Neural cell (in vitro differentiated cells): ENCODE measurements at regions not wholly inside any gene's neighbourhood (a gene's known extent, or its start where the extent isn't known, plus 50 kb on each side); places are given as distances from the start of the nearest gene placed in this dataset.

Source experiments
- H2AFZ ChIP-seq: fragments of 200-600, 300-800 bp; sonication (generic), shearing (Covaris generic); 2 replicates; pipeline ENCODE4 v1.6.0; 2014; ENCODE audit warnings: low read depth, mild to moderate bottlenecking, antibody characterized with exemption, low read length, moderate library complexity
- H3F3A ChIP-seq: fragments of 200-600 bp; shearing (Covaris generic); 2 replicates; pipeline ENCODE4 v1.6.1; 2016; ENCODE audit warnings: mild to moderate bottlenecking, moderate library complexity, mixed read lengths, antibody characterized with exemption, low read length; ENCODE audit not compliant: insufficient read depth, poor library complexity, severe bottlenecking
- H3K27ac ChIP-seq: fragments of 200-600, 300-800 bp; sonication (generic), shearing (Covaris generic); 2 replicates; pipeline ENCODE4 v1.5.1; 2014; ENCODE audit warnings: mild to moderate bottlenecking, low read length, moderate library complexity
- H3K27me3 ChIP-seq: fragments of 300-800, 200-600 bp; sonication (generic), shearing (Covaris generic); 2 replicates; pipeline ENCODE4 v1.6.0; 2014; ENCODE audit warnings: mild to moderate bottlenecking, low read depth, low read length, moderate library complexity; ENCODE audit not compliant: insufficient read depth
- H3K36me3 ChIP-seq: fragments of 300-800, 200-600 bp; sonication (generic), shearing (Covaris generic); 2 replicates; pipeline ENCODE4 v1.5.1; 2014; ENCODE audit warnings: mild to moderate bottlenecking, antibody characterized with exemption, low read length, moderate library complexity; ENCODE audit not compliant: insufficient read depth
- H3K4me2 ChIP-seq: fragments of 300-800, 200-600 bp; sonication (generic), shearing (Covaris generic); 2 replicates; pipeline ENCODE4 v1.6.0; 2014; ENCODE audit warnings: mild to moderate bottlenecking, low read length
- H3K4me3 ChIP-seq: fragments of 300-800, 200-600 bp; sonication (generic), shearing (Covaris generic); 2 replicates; pipeline ENCODE4 v1.5.1; 2014; ENCODE audit warnings: mild to moderate bottlenecking, low read length, moderate library complexity
- H3K79me2 ChIP-seq: fragments of 200-600 bp; shearing (Covaris generic); replicated peaks from 2 replicates; pipeline ENCODE4 v1.6.0; 2014; ENCODE audit warnings: mild to moderate bottlenecking, low read length, moderate library complexity; ENCODE audit not compliant: insufficient read depth
- H3K9ac ChIP-seq: fragments of 300-800, 200-600 bp; sonication (generic), shearing (Covaris generic); 2 replicates; pipeline ENCODE4 v1.6.1; 2016; ENCODE audit warnings: mild to moderate bottlenecking, low read length, mixed read lengths
- H3K9me2 ChIP-seq: fragments of 200-600 bp; shearing (Covaris generic); 2 replicates; pipeline ENCODE4 v1.6.1; 2016; ENCODE audit warnings: mild to moderate bottlenecking, low read length, mixed read lengths; ENCODE audit not compliant: insufficient read depth
- H3K9me3 ChIP-seq: fragments of 200-600, 300-800 bp; sonication (generic), shearing (Covaris generic); 2 replicates; pipeline ENCODE4 v1.6.1; 2016; ENCODE audit warnings: mild to moderate bottlenecking, mixed run types, low read length, moderate library complexity, mixed read lengths
- H4K20me1 ChIP-seq: fragments of 200-600 bp; shearing (Covaris generic); 2 replicates; pipeline ENCODE4 v1.6.1; 2016; ENCODE audit warnings: mild to moderate bottlenecking, mixed run types; ENCODE audit not compliant: insufficient read depth
- EP300 ChIP-seq: fragments of 450-650 bp; conservative IDR thresholded peaks from 2 replicates; pipeline ENCODE4 v1.6.1; 2014; ENCODE audit warnings: antibody characterized with exemption, mild to moderate bottlenecking, moderate library complexity; ENCODE audit not compliant: poor library complexity, severe bottlenecking
- EZH2 ChIP-seq: fragments of 200-600, 300-800 bp; shearing (Covaris generic), sonication (generic); IDR thresholded peaks from 2 replicates; pipeline ENCODE4 v1.6.1; 2014; ENCODE audit warnings: antibody characterized with exemption, low read length, borderline replicate concordance, mild to moderate bottlenecking; ENCODE audit not compliant: insufficient read depth, poor library complexity, severe bottlenecking
- MXI1 ChIP-seq: fragments of 450-650 bp; conservative IDR thresholded peaks from 2 replicates; pipeline ENCODE4 v1.6.1; 2014; ENCODE audit warnings: antibody characterized with exemption, mild to moderate bottlenecking; ENCODE audit not compliant: poor library complexity, severe bottlenecking
- POLR2AphosphoS5 ChIP-seq: IDR thresholded peaks from 2 replicates; pipeline ENCODE4 v1.6.1; 2012
- RAD21 ChIP-seq: fragments of 450-650 bp; conservative IDR thresholded peaks from 2 replicates; pipeline ENCODE4 v1.6.1; 2014; ENCODE audit warnings: antibody characterized with exemption, mild to moderate bottlenecking, moderate library complexity
- SMC3 ChIP-seq: fragments of 450-650 bp; conservative IDR thresholded peaks from 2 replicates; pipeline ENCODE4 v1.6.1; 2014; ENCODE audit warnings: antibody characterized with exemption, mild to moderate bottlenecking, moderate library complexity; ENCODE audit not compliant: poor library complexity
- TAF1 ChIP-seq: IDR thresholded peaks from 2 replicates; pipeline ENCODE4 v1.6.1; 2012; ENCODE audit warnings: low read depth
- TF ChIP-seq, protein P1 (sequence below): fragments of 450-650 bp; IDR thresholded peaks from 2 replicates; pipeline ENCODE4 v1.5.1; 2014; ENCODE audit warnings: antibody characterized with exemption, mild to moderate bottlenecking, moderate library complexity; ENCODE audit not compliant: poor library complexity, severe bottlenecking
- TF ChIP-seq, protein P2 (sequence below): IDR thresholded peaks from 2 replicates; pipeline ENCODE4 v1.6.1; 2012; ENCODE audit warnings: borderline replicate concordance

GRCh38 chr1:91173346-91173890 is 151.6 kb upstream of the ZNF644 start:
- H3K27me3 ChIP-seq: no peaks in the 10 kb centered on the region

GRCh38 chr1:91172541-91172940 is 150.7 kb upstream of the ZNF644 start:
- Histone ChIP-seq H3K4me3 (no peak overlapping the region), H4K20me1 (no peaks in the 10 kb centered on the region), H3K9me3 (no peaks in the 10 kb centered on the region), H3F3A (no peaks in the 10 kb centered on the region), H3K36me3 (no peaks in the 10 kb centered on the region), H3K9ac (no peak overlapping the region), H3K27me3 (no peaks in the 10 kb centered on the region), H2AFZ (no peak overlapping the region), H3K79me2 (no peaks in the 10 kb centered on the region), H3K27ac (no peak overlapping the region), H3K9me2 (no peaks in the 10 kb centered on the region), H3K4me2 (no peak overlapping the region)
- TF ChIP-seq MXI1 (no peak), TAF1 (no peak), RAD21 (no peak), SMC3 (no peak), POLR2AphosphoS5 (no peak), EZH2 (no peak)
- TF ChIP-seq, protein P1, sequence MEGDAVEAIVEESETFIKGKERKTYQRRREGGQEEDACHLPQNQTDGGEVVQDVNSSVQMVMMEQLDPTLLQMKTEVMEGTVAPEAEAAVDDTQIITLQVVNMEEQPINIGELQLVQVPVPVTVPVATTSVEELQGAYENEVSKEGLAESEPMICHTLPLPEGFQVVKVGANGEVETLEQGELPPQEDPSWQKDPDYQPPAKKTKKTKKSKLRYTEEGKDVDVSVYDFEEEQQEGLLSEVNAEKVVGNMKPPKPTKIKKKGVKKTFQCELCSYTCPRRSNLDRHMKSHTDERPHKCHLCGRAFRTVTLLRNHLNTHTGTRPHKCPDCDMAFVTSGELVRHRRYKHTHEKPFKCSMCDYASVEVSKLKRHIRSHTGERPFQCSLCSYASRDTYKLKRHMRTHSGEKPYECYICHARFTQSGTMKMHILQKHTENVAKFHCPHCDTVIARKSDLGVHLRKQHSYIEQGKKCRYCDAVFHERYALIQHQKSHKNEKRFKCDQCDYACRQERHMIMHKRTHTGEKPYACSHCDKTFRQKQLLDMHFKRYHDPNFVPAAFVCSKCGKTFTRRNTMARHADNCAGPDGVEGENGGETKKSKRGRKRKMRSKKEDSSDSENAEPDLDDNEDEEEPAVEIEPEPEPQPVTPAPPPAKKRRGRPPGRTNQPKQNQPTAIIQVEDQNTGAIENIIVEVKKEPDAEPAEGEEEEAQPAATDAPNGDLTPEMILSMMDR: no peak

More at GRCh38 chr1:91173346-91173890, 151.6 kb upstream of the ZNF644 start:
- no peaks in the 10 kb centered on the region for H3K36me3 ChIP-seq
- H3K9ac ChIP-seq: no peak overlapping the region
- no peaks in the 10 kb centered on the region for H3K9me3 ChIP-seq
- no peaks in the 10 kb centered on the region for H4K20me1 ChIP-seq
- no peak overlapping the region for H3K4me3 ChIP-seq
- no peaks in the 10 kb centered on the region for H3F3A ChIP-seq
- H3K4me2 ChIP-seq: no peak overlapping the region
- no peak for TF ChIP-seq TAF1
- no peak for TF ChIP-seq SMC3
- TF ChIP-seq, protein P2, sequence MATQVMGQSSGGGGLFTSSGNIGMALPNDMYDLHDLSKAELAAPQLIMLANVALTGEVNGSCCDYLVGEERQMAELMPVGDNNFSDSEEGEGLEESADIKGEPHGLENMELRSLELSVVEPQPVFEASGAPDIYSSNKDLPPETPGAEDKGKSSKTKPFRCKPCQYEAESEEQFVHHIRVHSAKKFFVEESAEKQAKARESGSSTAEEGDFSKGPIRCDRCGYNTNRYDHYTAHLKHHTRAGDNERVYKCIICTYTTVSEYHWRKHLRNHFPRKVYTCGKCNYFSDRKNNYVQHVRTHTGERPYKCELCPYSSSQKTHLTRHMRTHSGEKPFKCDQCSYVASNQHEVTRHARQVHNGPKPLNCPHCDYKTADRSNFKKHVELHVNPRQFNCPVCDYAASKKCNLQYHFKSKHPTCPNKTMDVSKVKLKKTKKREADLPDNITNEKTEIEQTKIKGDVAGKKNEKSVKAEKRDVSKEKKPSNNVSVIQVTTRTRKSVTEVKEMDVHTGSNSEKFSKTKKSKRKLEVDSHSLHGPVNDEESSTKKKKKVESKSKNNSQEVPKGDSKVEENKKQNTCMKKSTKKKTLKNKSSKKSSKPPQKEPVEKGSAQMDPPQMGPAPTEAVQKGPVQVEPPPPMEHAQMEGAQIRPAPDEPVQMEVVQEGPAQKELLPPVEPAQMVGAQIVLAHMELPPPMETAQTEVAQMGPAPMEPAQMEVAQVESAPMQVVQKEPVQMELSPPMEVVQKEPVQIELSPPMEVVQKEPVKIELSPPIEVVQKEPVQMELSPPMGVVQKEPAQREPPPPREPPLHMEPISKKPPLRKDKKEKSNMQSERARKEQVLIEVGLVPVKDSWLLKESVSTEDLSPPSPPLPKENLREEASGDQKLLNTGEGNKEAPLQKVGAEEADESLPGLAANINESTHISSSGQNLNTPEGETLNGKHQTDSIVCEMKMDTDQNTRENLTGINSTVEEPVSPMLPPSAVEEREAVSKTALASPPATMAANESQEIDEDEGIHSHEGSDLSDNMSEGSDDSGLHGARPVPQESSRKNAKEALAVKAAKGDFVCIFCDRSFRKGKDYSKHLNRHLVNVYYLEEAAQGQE: no peak
- no peak for TF ChIP-seq EP300
- no peak for TF ChIP-seq RAD21
- no peaks in the 10 kb centered on the region for H3K9me2 ChIP-seq
- H3K27ac ChIP-seq: no peak overlapping the region
- no peak overlapping the region for H2AFZ ChIP-seq
- H3K79me2 ChIP-seq: no peaks in the 10 kb centered on the region

- Histone ChIP-seq H3K27me3 (no peaks in the 10 kb centered on the region), H2AFZ (no peak overlapping the region), H3K27ac (no peak overlapping the region), H4K20me1 (no peaks in the 10 kb centered on the region), H3K4me3 (no peak overlapping the region), H3K36me3 (no peaks in the 10 kb centered on the region), H3K9me3 (no peaks in the 10 kb centered on the region), H3F3A (no peaks in the 10 kb centered on the region), H3K79me2 (no peaks in the 10 kb centered on the region), H3K9me2 (no peaks in the 10 kb centered on the region), H3K9ac (no peak overlapping the region), H3K4me2 (no peak overlapping the region)
- TF ChIP-seq, protein P1: no peak
- no peak for TF ChIP-seq RAD21
- TF ChIP-seq TAF1: no peak
- TF ChIP-seq EP300: no peak
- no peak for TF ChIP-seq EZH2
- no peak for TF ChIP-seq SMC3
- TF ChIP-seq, protein P2: no peak
- TF ChIP-seq MXI1: no peak
- TF ChIP-seq POLR2AphosphoS5: no peak
Measured at GRCh38 chr1:91171898-91172297, 150.1 kb upstream of the ZNF644 start.
